ENCODE measurements at regions not wholly inside any gene's neighbourhood (a gene's known extent, or its start where the extent isn't known, plus 50 kb on each side); places are given as distances from the start of the nearest gene placed in this dataset.

DNA sequence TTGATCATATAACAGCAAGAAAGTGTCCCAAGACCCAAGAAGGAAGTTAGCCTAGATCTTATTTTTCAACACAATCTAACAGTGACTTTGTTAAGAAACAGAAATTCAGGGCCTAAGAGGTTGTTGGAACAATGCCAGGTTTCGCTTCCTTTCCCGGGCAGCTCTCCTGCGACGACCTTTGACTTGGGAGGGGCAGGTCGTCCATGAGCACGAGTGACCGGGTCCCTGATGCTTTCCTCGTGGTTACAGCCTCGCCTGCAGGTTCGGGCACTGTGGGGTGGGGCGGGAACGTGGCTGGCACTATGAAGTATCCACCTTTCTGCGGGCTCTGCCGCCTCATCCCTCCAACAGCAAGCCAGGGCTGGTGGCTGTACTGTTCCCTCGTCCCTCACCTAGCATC lies 90.1 kb upstream of the RGMA start:
- TF ChIP-seq, protein P1, sequence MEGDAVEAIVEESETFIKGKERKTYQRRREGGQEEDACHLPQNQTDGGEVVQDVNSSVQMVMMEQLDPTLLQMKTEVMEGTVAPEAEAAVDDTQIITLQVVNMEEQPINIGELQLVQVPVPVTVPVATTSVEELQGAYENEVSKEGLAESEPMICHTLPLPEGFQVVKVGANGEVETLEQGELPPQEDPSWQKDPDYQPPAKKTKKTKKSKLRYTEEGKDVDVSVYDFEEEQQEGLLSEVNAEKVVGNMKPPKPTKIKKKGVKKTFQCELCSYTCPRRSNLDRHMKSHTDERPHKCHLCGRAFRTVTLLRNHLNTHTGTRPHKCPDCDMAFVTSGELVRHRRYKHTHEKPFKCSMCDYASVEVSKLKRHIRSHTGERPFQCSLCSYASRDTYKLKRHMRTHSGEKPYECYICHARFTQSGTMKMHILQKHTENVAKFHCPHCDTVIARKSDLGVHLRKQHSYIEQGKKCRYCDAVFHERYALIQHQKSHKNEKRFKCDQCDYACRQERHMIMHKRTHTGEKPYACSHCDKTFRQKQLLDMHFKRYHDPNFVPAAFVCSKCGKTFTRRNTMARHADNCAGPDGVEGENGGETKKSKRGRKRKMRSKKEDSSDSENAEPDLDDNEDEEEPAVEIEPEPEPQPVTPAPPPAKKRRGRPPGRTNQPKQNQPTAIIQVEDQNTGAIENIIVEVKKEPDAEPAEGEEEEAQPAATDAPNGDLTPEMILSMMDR (IDR thresholded peaks at IDR 0.05), result no peak
- no peak for TF ChIP-seq CBFB (CRISPR knock-in tag; IDR thresholded peaks at IDR 0.05; ENCODE audit: low read depth)
- TF ChIP-seq NR2C2 (CRISPR knock-in tag; IDR thresholded peaks at IDR 0.05), result no peak
- TF ChIP-seq MYBL2 (CRISPR knock-in tag; IDR thresholded peaks at IDR 0.05), result no peak
- no peak for TF ChIP-seq SP1 (CRISPR knock-in tag; conservative IDR thresholded peaks at IDR 0.05)
